SK-N-MC (cell line): ENCODE measurements at regions not wholly inside any gene's neighbourhood (a gene's known extent, or its start where the extent isn't known, plus 50 kb on each side); places are given as distances from the start of the nearest gene placed in this dataset.

Experiments used
- DNase-seq: peaks from one replicate; pipeline ENCODE4 v3.0.0-alpha.2; 2011; ENCODE audit warnings: low read depth, low spot score
- H3K27ac ChIP-seq: fragments of 200-600 bp; sonication (generic); 2 replicates; pipeline ENCODE4 v1.5.1; 2016; ENCODE audit warnings: mixed run types
- H3K36me3 ChIP-seq: fragments of 200-600 bp; sonication (generic); 2 replicates; pipeline ENCODE4 v1.6.1; 2017; ENCODE audit warnings: antibody characterized with exemption, low read length, mixed read lengths; ENCODE audit not compliant: insufficient read depth
- H3K4me3 ChIP-seq: fragments of 200-600 bp; sonication (generic); 2 replicates; pipeline ENCODE4 v1.5.1; 2016
- H3K9ac ChIP-seq: fragments of 200-600 bp; sonication (generic); 2 replicates; pipeline ENCODE4 v1.8.0; 2017; ENCODE audit warnings: mixed run types, mixed read lengths; ENCODE audit not compliant: insufficient read length
- H3K9me3 ChIP-seq: fragments of 200-600 bp; sonication (generic); 2 replicates; pipeline ENCODE4 v1.6.1; 2017; ENCODE audit warnings: low read depth, mild to moderate bottlenecking, antibody characterized with exemption, low read length, moderate library complexity, mixed read lengths
- EZH2 ChIP-seq: fragments of 200-600 bp; sonication (generic); IDR thresholded peaks from one replicate; pipeline ENCODE4 v1.6.1; 2017; ENCODE audit warnings: antibody characterized with exemption
- FOXP2 ChIP-seq: optimal IDR thresholded peaks from 2 replicates; pipeline ENCODE3; 2011; ENCODE audit warnings: mild to moderate bottlenecking, moderate library complexity; ENCODE audit not compliant: insufficient read depth; ENCODE audit errors: extremely low read length, control extremely low read depth
- POLR2AphosphoS5 ChIP-seq: IDR thresholded peaks from 2 replicates; pipeline ENCODE4 v1.6.1; 2012; ENCODE audit warnings: mild to moderate bottlenecking, low read depth, low read length, borderline replicate concordance

GRCh38 chr3:103371411-103371810, 936.6 kb downstream of the ZPLD1 start:
- H3K4me3 ChIP-seq: no peak overlapping the region
- H3K9ac ChIP-seq: no peak overlapping the region
- H3K27ac ChIP-seq: no peak overlapping the region
- no peaks in the 10 kb centered on the region for H3K36me3 ChIP-seq
- no peak for DNase-seq
- TF ChIP-seq EZH2 (no peak), FOXP2 (no peak), POLR2AphosphoS5 (no peak)
- no peaks in the 10 kb centered on the region for H3K9me3 ChIP-seq

GRCh38 chr3:103372031-103372430, 937.2 kb downstream of the ZPLD1 start:
- Histone ChIP-seq H3K9ac (no peak overlapping the region), H3K36me3 (no peaks in the 10 kb centered on the region), H3K9me3 (no peaks in the 10 kb centered on the region), H3K27ac (no peak overlapping the region), H3K4me3 (no peak overlapping the region)
- no peak for TF ChIP-seq EZH2
- no peak for TF ChIP-seq FOXP2
- no peak for TF ChIP-seq POLR2AphosphoS5
- no peak for DNase-seq

- no peak for TF ChIP-seq FOXP2
- TF ChIP-seq POLR2AphosphoS5: no peak
- no peak for TF ChIP-seq EZH2
- no peaks in the 10 kb centered on the region for H3K9me3 ChIP-seq
- no peak overlapping the region for H3K27ac ChIP-seq
- no peak overlapping the region for H3K9ac ChIP-seq
- no peak overlapping the region for H3K4me3 ChIP-seq
- H3K36me3 ChIP-seq: no peaks in the 10 kb centered on the region
- no peak for DNase-seq
Observed at GRCh38 chr3:103380391-103380790, 945.6 kb downstream of the ZPLD1 start.

- no peak for DNase-seq
- Histone ChIP-seq H3K27ac (no peak overlapping the region), H3K9me3 (no peaks in the 10 kb centered on the region), H3K9ac (no peak overlapping the region), H3K36me3 (no peaks in the 10 kb centered on the region), H3K4me3 (no peak overlapping the region)
- TF ChIP-seq EZH2 (no peak), FOXP2 (no peak), POLR2AphosphoS5 (no peak)
Observed at GRCh38 chr3:103381296-103382079, 946.7 kb downstream of the ZPLD1 start.

- H3K9ac ChIP-seq: peak overlapping the region; percentile 17
- TF ChIP-seq POLR2AphosphoS5 (no peak), FOXP2 (no peak), EZH2 (no peak)
- peak overlapping the region; percentile 44 for H3K4me3 ChIP-seq
- DNase-seq: peak; percentile 22
- H3K36me3 ChIP-seq: no peaks in the 10 kb centered on the region
- no peaks in the 10 kb centered on the region for H3K9me3 ChIP-seq
- peak overlapping the region; percentile 91 for H3K27ac ChIP-seq
Observed at GRCh38 chr3:103385961-103386656, 951.3 kb downstream of the ZPLD1 start.

- H3K9ac ChIP-seq: peak overlapping the region; percentile 4
- TF ChIP-seq FOXP2 (no peak), POLR2AphosphoS5 (no peak), EZH2 (no peak)
- H3K36me3 ChIP-seq: no peaks in the 10 kb centered on the region
- H3K27ac ChIP-seq: peak overlapping the region; percentile 75
- H3K9me3 ChIP-seq: no peaks in the 10 kb centered on the region
- H3K4me3 ChIP-seq: no peak overlapping the region
- no peak for DNase-seq
Observed at GRCh38 chr3:103388214-103388613, 953.4 kb downstream of the ZPLD1 start.

GRCh38 chr3:103389356-103389755, 954.5 kb downstream of the ZPLD1 start:
- Histone ChIP-seq H3K9ac (no peak overlapping the region), H3K36me3 (no peaks in the 10 kb centered on the region), H3K27ac (no peak overlapping the region), H3K9me3 (no peaks in the 10 kb centered on the region), H3K4me3 (no peak overlapping the region)
- DNase-seq: no peak
- TF ChIP-seq FOXP2 (no peak), POLR2AphosphoS5 (no peak), EZH2 (no peak)

GRCh38 chr3:103393395-103394186, 958.8 kb downstream of the ZPLD1 start:
- H3K36me3 ChIP-seq: no peaks in the 10 kb centered on the region
- no peaks in the 10 kb centered on the region for H3K9me3 ChIP-seq
- no peak overlapping the region for H3K4me3 ChIP-seq
- no peak overlapping the region for H3K9ac ChIP-seq
- no peak overlapping the region for H3K27ac ChIP-seq
- TF ChIP-seq FOXP2 (no peak), POLR2AphosphoS5 (no peak), EZH2 (no peak)
- no peak for DNase-seq
